ENCODE measurements at regions not wholly inside any gene's neighbourhood (a gene's known extent, or its start where the extent isn't known, plus 50 kb on each side); places are given as distances from the start of the nearest gene placed in this dataset.

DNA sequence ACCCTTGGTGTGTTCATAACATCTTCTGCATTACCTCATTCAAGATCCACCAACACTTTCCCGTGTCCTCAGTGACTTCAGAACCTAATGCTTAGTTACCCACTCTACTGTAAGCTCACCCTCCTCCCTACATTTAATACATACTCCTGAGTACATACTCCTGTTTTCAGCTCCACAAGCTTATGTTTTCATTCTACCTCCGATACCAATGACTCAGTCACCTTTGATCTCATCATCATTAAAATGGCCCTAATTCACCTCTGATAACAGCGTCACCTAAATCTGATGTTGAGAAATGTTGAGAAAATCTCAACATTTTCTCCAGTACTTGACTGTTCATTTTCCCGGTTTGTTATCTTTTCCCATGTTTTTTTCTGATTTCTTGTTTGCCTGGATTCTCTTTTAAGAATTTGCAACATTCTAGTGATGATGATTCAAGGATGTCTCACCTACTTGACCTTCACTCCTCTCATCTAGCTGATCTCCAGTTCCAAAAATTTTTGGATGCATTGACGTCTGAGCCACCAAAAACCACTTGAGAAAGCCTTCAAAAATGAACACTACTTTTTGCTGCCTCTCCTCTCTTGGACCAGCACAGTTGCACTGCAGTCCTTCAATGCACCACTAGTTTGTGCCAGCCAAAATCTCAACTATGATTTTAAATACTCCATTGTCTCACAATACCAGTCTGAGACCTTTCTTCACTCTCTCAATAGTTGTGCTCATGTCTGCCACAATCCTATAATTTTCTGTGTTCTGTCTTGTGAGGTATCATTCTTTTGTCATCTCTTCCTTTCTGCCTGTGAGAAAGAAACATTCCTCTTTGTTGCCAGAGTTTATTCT lies 220.7 kb upstream of the SEMA6D start:
- H4K20me1 ChIP-seq (ENCODE audit: control insufficient read depth, insufficient read depth): no peaks in the 10 kb centered on the region
- H3K9ac ChIP-seq (ENCODE audit: control insufficient read depth, insufficient read depth, low read length): no peak overlapping the region
- ChIA-PET RAD21 (ENCODE audit: unreplicated experiment) (no interaction called here), POLR2A (no interaction called here), CTCF (no interaction called here), SMC1A (ENCODE audit: uncharacterized antibody, unreplicated experiment) (interaction anchor here (0.6 kb wide), 1 partner anchor 44 kb away, joined by 3 read pairs; no protein-coding TSS in a partner anchor)
- no TSS peak for BruUV-seq (replicated peaks)
- H3K4me3 ChIP-seq: no peak overlapping the region
- no peak overlapping the region for H2AFZ ChIP-seq (ENCODE audit: control insufficient read depth, low read depth, low read length)
- intact Hi-C loops (cut with micrococcal nuclease; ENCODE audit: unreplicated experiment): no loop called here
- H3K36me3 ChIP-seq (ENCODE audit: control insufficient read depth in 2 of 2, insufficient read depth in 2 of 2, low read length in 1 of 2): no peaks in the 10 kb centered on the region
- WGBS (ENCODE audit: insufficient coverage, insufficient replicate concordance, low lambda C conversion rate, missing lambda C conversion rate): 14% methylated on average over 5 of the region's 5 CpGs
- H3K9me3 ChIP-seq (replicated peaks; ENCODE audit: control insufficient read depth, insufficient read depth, low read length): no peaks in the 10 kb centered on the region
- no peak overlapping the region for H3K27ac ChIP-seq (ENCODE audit: control insufficient read depth, insufficient read depth)
- no peaks in the 10 kb centered on the region for H3K4me1 ChIP-seq (ENCODE audit: control insufficient read depth, insufficient read depth, low read length)
- H3K4me2 ChIP-seq (ENCODE audit: control insufficient read depth, insufficient read depth): no peak overlapping the region
- in situ Hi-C loops (cut with MboI): loop anchor here (25.0 kb wide), 1 partner anchor 766 kb away; no protein-coding TSS in a partner anchor
- DNase-seq (ENCODE audit: low read depth, low spot score): no peak
- no peak for FAIRE-seq
- H3K79me2 ChIP-seq (ENCODE audit: control insufficient read depth, insufficient read depth, low read length): no peaks in the 10 kb centered on the region
- ATAC-seq: no peak
- H3K27me3 ChIP-seq (replicated peaks in 1 of 2; ENCODE audit: control insufficient read depth in 2 of 2, insufficient read depth in 2 of 2, low read length in 1 of 2): no peaks in the 10 kb centered on the region
- TF ChIP-seq ZNF622 (IDR thresholded peaks at IDR 0.05) (no peak), HDAC2 (IDR thresholded peaks at IDR 0.05) (no peak), TARDBP (IDR thresholded peaks at IDR 0.05; ENCODE audit: borderline replicate concordance) (no peak), NR2F1 (conservative IDR thresholded peaks at IDR 0.05) (no peak), STAT3 (IDR thresholded peaks at IDR 0.05; ENCODE audit: low read depth, low read length) (no peak), SREBF2 (IDR thresholded peaks at IDR 0.05; ENCODE audit: low read length) (no peak)
- TF ChIP-seq, protein P1, sequence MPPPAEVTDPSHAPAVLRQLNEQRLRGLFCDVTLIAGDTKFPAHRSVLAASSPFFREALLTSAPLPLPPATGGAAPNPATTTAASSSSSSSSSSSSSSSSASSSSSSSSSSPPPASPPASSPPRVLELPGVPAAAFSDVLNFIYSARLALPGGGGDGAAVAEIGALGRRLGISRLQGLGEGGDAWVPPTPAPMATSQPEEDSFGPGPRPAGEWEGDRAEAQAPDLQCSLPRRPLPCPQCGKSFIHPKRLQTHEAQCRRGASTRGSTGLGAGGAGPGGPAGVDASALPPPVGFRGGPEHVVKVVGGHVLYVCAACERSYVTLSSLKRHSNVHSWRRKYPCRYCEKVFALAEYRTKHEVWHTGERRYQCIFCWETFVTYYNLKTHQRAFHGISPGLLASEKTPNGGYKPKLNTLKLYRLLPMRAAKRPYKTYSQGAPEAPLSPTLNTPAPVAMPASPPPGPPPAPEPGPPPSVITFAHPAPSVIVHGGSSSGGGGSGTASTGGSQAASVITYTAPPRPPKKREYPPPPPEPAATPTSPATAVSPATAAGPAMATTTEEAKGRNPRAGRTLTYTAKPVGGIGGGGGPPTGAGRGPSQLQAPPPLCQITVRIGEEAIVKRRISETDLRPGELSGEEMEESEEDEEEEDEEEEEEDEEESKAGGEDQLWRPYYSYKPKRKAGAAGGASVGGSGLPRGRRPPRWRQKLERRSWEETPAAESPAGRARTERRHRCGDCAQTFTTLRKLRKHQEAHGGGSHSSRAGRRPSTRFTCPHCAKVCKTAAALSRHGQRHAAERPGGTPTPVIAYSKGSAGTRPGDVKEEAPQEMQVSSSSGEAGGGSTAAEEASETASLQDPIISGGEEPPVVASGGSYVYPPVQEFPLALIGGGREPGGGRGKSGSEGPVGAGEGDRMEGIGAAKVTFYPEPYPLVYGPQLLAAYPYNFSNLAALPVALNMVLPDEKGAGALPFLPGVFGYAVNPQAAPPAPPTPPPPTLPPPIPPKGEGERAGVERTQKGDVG (CRISPR knock-in tag; IDR thresholded peaks at IDR 0.05): no peak
- TF ChIP-seq, protein P2, sequence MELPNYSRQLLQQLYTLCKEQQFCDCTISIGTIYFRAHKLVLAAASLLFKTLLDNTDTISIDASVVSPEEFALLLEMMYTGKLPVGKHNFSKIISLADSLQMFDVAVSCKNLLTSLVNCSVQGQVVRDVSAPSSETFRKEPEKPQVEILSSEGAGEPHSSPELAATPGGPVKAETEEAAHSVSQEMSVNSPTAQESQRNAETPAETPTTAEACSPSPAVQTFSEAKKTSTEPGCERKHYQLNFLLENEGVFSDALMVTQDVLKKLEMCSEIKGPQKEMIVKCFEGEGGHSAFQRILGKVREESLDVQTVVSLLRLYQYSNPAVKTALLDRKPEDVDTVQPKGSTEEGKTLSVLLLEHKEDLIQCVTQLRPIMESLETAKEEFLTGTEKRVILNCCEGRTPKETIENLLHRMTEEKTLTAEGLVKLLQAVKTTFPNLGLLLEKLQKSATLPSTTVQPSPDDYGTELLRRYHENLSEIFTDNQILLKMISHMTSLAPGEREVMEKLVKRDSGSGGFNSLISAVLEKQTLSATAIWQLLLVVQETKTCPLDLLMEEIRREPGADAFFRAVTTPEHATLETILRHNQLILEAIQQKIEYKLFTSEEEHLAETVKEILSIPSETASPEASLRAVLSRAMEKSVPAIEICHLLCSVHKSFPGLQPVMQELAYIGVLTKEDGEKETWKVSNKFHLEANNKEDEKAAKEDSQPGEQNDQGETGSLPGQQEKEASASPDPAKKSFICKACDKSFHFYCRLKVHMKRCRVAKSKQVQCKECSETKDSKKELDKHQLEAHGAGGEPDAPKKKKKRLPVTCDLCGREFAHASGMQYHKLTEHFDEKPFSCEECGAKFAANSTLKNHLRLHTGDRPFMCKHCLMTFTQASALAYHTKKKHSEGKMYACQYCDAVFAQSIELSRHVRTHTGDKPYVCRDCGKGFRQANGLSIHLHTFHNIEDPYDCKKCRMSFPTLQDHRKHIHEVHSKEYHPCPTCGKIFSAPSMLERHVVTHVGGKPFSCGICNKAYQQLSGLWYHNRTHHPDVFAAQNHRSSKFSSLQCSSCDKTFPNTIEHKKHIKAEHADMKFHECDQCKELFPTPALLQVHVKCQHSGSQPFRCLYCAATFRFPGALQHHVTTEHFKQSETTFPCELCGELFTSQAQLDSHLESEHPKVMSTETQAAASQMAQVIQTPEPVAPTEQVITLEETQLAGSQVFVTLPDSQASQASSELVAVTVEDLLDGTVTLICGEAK (IDR thresholded peaks at IDR 0.05; ENCODE audit: borderline replicate concordance): no peak
- TF ChIP-seq, protein P3, sequence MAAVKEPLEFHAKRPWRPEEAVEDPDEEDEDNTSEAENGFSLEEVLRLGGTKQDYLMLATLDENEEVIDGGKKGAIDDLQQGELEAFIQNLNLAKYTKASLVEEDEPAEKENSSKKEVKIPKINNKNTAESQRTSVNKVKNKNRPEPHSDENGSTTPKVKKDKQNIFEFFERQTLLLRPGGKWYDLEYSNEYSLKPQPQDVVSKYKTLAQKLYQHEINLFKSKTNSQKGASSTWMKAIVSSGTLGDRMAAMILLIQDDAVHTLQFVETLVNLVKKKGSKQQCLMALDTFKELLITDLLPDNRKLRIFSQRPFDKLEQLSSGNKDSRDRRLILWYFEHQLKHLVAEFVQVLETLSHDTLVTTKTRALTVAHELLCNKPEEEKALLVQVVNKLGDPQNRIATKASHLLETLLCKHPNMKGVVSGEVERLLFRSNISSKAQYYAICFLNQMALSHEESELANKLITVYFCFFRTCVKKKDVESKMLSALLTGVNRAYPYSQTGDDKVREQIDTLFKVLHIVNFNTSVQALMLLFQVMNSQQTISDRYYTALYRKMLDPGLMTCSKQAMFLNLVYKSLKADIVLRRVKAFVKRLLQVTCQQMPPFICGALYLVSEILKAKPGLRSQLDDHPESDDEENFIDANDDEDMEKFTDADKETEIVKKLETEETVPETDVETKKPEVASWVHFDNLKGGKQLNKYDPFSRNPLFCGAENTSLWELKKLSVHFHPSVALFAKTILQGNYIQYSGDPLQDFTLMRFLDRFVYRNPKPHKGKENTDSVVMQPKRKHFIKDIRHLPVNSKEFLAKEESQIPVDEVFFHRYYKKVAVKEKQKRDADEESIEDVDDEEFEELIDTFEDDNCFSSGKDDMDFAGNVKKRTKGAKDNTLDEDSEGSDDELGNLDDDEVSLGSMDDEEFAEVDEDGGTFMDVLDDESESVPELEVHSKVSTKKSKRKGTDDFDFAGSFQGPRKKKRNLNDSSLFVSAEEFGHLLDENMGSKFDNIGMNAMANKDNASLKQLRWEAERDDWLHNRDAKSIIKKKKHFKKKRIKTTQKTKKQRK (IDR thresholded peaks at IDR 0.05; ENCODE audit: low read depth, low read length): no peak
- TF ChIP-seq, protein P4, sequence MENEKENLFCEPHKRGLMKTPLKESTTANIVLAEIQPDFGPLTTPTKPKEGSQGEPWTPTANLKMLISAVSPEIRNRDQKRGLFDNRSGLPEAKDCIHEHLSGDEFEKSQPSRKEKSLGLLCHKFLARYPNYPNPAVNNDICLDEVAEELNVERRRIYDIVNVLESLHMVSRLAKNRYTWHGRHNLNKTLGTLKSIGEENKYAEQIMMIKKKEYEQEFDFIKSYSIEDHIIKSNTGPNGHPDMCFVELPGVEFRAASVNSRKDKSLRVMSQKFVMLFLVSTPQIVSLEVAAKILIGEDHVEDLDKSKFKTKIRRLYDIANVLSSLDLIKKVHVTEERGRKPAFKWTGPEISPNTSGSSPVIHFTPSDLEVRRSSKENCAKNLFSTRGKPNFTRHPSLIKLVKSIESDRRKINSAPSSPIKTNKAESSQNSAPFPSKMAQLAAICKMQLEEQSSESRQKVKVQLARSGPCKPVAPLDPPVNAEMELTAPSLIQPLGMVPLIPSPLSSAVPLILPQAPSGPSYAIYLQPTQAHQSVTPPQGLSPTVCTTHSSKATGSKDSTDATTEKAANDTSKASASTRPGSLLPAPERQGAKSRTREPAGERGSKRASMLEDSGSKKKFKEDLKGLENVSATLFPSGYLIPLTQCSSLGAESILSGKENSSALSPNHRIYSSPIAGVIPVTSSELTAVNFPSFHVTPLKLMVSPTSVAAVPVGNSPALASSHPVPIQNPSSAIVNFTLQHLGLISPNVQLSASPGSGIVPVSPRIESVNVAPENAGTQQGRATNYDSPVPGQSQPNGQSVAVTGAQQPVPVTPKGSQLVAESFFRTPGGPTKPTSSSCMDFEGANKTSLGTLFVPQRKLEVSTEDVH (IDR thresholded peaks at IDR 0.05; ENCODE audit: low read depth, partially characterized antibody): no peak

Measured in GM12878 (cell line).